HCT116 (cell line): ENCODE measurements at regions not wholly inside any gene's neighbourhood (a gene's known extent, or its start where the extent isn't known, plus 50 kb on each side); places are given as distances from the start of the nearest gene placed in this dataset.

Experiments
- ATAC-seq: fragments of 200-7000 bp; cut with Tn5 transposase; 2 replicates; pipeline ENCODE4 v1.9.1; 2020; ENCODE audit warnings: mild to moderate bottlenecking, moderate library complexity
- BruUV-seq: library from RNA; stranded (reverse); fragments of 400-500 nt; replicated peaks from 2 replicates; lab custom pipeline; 2021; lab: Mats Ljungman, UMichigan
- CTCF ChIA-PET: fragments of 300-600 bp; sonication (Branson Sonifier 250); formaldehyde crosslinking; loops from one replicate; lab custom pipeline; 2021; ENCODE audit warnings: antibody characterized with exemption; lab: Charles Lee
- POLR2A ChIA-PET: fragments of 300-600, 350-600 bp; sonication (Branson Sonifier 250); formaldehyde crosslinking; loops from one replicate; lab custom pipeline; 2021; ENCODE audit warnings: antibody characterized with exemption; lab: Charles Lee
- RAD21 ChIA-PET, 2 experiments: fragments of 300-600 bp; sonication (Branson Sonifier 250); formaldehyde crosslinking; loops; one replicate each; lab custom pipeline; 2023; ENCODE audit warnings: low total read pairs in 2 of 2; ENCODE audit not compliant: uncharacterized antibody in 2 of 2, unreplicated experiment in 2 of 2, low non-redundant PET in 1 of 2; lab: Charles Lee
- DNase-seq: peaks from one replicate; pipeline ENCODE4 v3.0.0-alpha.2; 2010; ENCODE audit warnings: low read depth, low spot score
- H2AFZ ChIP-seq: fragments of 200-600 bp; shearing (Covaris generic), sonication (generic); 2 replicates; pipeline ENCODE4 v1.6.1; 2017; ENCODE audit warnings: low read depth, mixed run types, mixed read lengths, antibody characterized with exemption, low read length; ENCODE audit not compliant: poor library complexity, severe bottlenecking
- H3K27ac ChIP-seq: 2 replicates; pipeline ENCODE4 v1.5.1; 2012; ENCODE audit warnings: low read depth, low read length
- H3K27me3 ChIP-seq: fragments of 200-600 bp; sonication (generic); 2 replicates; pipeline ENCODE4 v1.6.1; 2016; ENCODE audit warnings: mixed run types, low read length, mixed read lengths; ENCODE audit not compliant: insufficient read depth
- H3K36me3 ChIP-seq, 2 experiments: fragments of 200-500 bp in 1 of 2; fragments of 200-600 bp in 1 of 2; sonication (Bioruptor generic) in 1 of 2; sonication (generic) in 1 of 2; 2 replicates each; pipeline versions ENCODE4 v1.5.1 to v1.6.1; 2014 to 2016; ENCODE audit warnings: low read length in 2 of 2, inconsistent platforms in 1 of 2, mixed read lengths in 1 of 2, mixed run types in 1 of 2; ENCODE audit not compliant: insufficient read depth in 2 of 2, control insufficient read depth in 1 of 2
- H3K4me1 ChIP-seq, 2 experiments: fragments of 200-600 bp in 1 of 2; sonication (generic) in 1 of 2; 2 replicates each; pipeline versions ENCODE4 v1.5.1 to v1.6.1; 2012 to 2017; ENCODE audit warnings: low read length in 2 of 2, inconsistent platforms in 1 of 2, mild to moderate bottlenecking in 1 of 2, mixed read lengths in 1 of 2, mixed run types in 1 of 2, moderate library complexity in 1 of 2; ENCODE audit not compliant: insufficient read depth in 2 of 2, control insufficient read depth in 1 of 2
- H3K4me2 ChIP-seq: fragments of 200-600 bp; sonication (generic); 2 replicates; pipeline ENCODE4 v1.6.1; 2017; ENCODE audit warnings: mixed run types, low read length, mixed read lengths
- H3K4me3 ChIP-seq, 2 experiments: fragments of 200-600 bp in 1 of 2; sonication (generic) in 1 of 2; replicated peaks in 1 of 2; 2 replicates each; pipeline ENCODE4 v1.5.1; 2011 to 2016; ENCODE audit warnings: low read length in 2 of 2, control low read depth in 1 of 2, low read depth in 1 of 2, mild to moderate bottlenecking in 1 of 2, mixed read lengths in 1 of 2, mixed run types in 1 of 2
- H3K79me2 ChIP-seq: fragments of 200-600 bp; sonication (generic); 2 replicates; pipeline ENCODE4 v1.6.1; 2017; ENCODE audit warnings: mild to moderate bottlenecking, mixed run types, low read length, moderate library complexity, mixed read lengths; ENCODE audit not compliant: insufficient read depth
- H3K9ac ChIP-seq: fragments of 200-600 bp; sonication (generic); 2 replicates; pipeline ENCODE4 v1.6.1; 2016; ENCODE audit warnings: low read length, mixed read lengths
- H3K9me2 ChIP-seq: fragments of 200-600 bp; sonication (generic), shearing (Covaris generic); 2 replicates; pipeline ENCODE4 v1.6.1; 2017; ENCODE audit warnings: mixed run types, mild to moderate bottlenecking, moderate library complexity; ENCODE audit not compliant: insufficient read depth
- H3K9me3 ChIP-seq, 2 experiments: fragments of 200-500 bp in 1 of 2; fragments of 200-600 bp in 1 of 2; sonication (Bioruptor generic) in 1 of 2; sonication (generic) in 1 of 2; 2 replicates each; pipeline ENCODE4 v1.6.1; 2014 to 2017; ENCODE audit warnings: low read length in 2 of 2, mixed read lengths in 2 of 2, inconsistent platforms in 1 of 2, low read depth in 1 of 2, mild to moderate bottlenecking in 1 of 2, mixed run types in 1 of 2, moderate library complexity in 1 of 2; ENCODE audit not compliant: control insufficient read depth in 1 of 2, insufficient read depth in 1 of 2
- H4K20me1 ChIP-seq: fragments of 200-600 bp; sonication (generic), shearing (Covaris generic); 2 replicates; pipeline ENCODE4 v1.6.1; 2017; ENCODE audit warnings: mixed run types, mild to moderate bottlenecking, moderate library complexity; ENCODE audit not compliant: insufficient read depth
- ATF3 ChIP-seq: IDR thresholded peaks from 2 replicates; pipeline ENCODE4 v1.6.1; 2012
- ELF1 ChIP-seq: IDR thresholded peaks from 2 replicates; pipeline ENCODE4 v1.6.1; 2012; ENCODE audit warnings: low read depth, borderline replicate concordance
- EZH2 ChIP-seq: fragments of 200-600 bp; sonication (generic); IDR thresholded peaks from 2 replicates; pipeline ENCODE4 v1.6.1; 2017; ENCODE audit warnings: antibody characterized with exemption, mixed run types
- POLR2A ChIP-seq: IDR thresholded peaks from 2 replicates; pipeline ENCODE4 v1.7.0; 2011; ENCODE audit warnings: borderline replicate concordance; ENCODE audit not compliant: insufficient read depth, insufficient read length; ENCODE audit errors: extremely low read depth
- REST ChIP-seq: IDR thresholded peaks from 2 replicates; pipeline ENCODE4 v1.6.1; 2012; ENCODE audit warnings: low read depth
- SIN3A ChIP-seq: IDR thresholded peaks from 2 replicates; pipeline ENCODE4 v1.6.1; 2012; ENCODE audit warnings: low read depth
- intact Hi-C: fragments of 100-400 bp; cut with micrococcal nuclease; formaldehyde crosslinking; loops from 2 replicates; pipeline ENCODE4 v1.10.0; 2022

GRCh38 chr2:143954186-143954585 is 565.7 kb downstream of the ZEB2 start:
- RAD21 ChIA-PET = no interaction called here
- Histone ChIP-seq H3K27ac (no peak overlapping the region), H3K27me3 (no peaks in the 10 kb centered on the region), H3K9ac (no peak overlapping the region), H2AFZ (no peak overlapping the region), H3K36me3 (no peaks in the 10 kb centered on the region), H3K9me3 (no peaks in the 10 kb centered on the region), H4K20me1 (no peaks in the 10 kb centered on the region), H3K79me2 (no peaks in the 10 kb centered on the region), H3K4me1 (no peaks in the 10 kb centered on the region), H3K9me2 (no peaks in the 10 kb centered on the region), H3K4me2 (no peak overlapping the region), H3K4me3 (no peak overlapping the region)
- DNase-seq (no peak), ATAC-seq (no peak)
- POLR2A ChIA-PET = no interaction called here
- no TSS peak for BruUV-seq
- no peak for TF ChIP-seq ELF1
- TF ChIP-seq POLR2A = no peak
- no peak for TF ChIP-seq SIN3A
- no peak for TF ChIP-seq EZH2
- no peak for TF ChIP-seq REST
- no peak for TF ChIP-seq ATF3
- intact Hi-C loops = no loop called here
- CTCF ChIA-PET = no interaction called here
